Mucosa of rectum (tissue), 2 donors: ENCODE measurements at regions not wholly inside any gene's neighbourhood (a gene's known extent, or its start where the extent isn't known, plus 50 kb on each side); places are given as distances from the start of the nearest gene placed in this dataset.

Experiments used
- H3K27ac ChIP-seq, 2 donors: one replicate each; pipeline ENCODE4 v1.7.0; 2013; ENCODE audit warnings: inconsistent platforms in 2 of 2, low read depth in 2 of 2, low read length in 2 of 2
- H3K27me3 ChIP-seq, 2 donors: one replicate each; pipeline ENCODE4 v1.7.0; 2013; ENCODE audit warnings: low read length in 2 of 2; ENCODE audit not compliant: control insufficient read depth in 2 of 2, insufficient read depth in 2 of 2
- H3K36me3 ChIP-seq, 2 donors: one replicate each; pipeline ENCODE4 v1.7.0; 2013; ENCODE audit warnings: low read length in 2 of 2; ENCODE audit not compliant: control insufficient read depth in 2 of 2, insufficient read depth in 2 of 2
- H3K4me1 ChIP-seq, 2 donors: one replicate each; pipeline ENCODE4 v1.7.0; 2013; ENCODE audit warnings: low read length in 2 of 2, mild to moderate bottlenecking in 1 of 2; ENCODE audit not compliant: control insufficient read depth in 2 of 2, insufficient read depth in 2 of 2
- H3K4me3 ChIP-seq, 2 donors: one replicate each; pipeline ENCODE4 v1.7.0; 2013; ENCODE audit warnings: low read length in 2 of 2
- H3K9ac ChIP-seq, 2 donors: one replicate each; pipeline ENCODE4 v1.7.0; 2013; ENCODE audit warnings: low read length in 2 of 2, low read depth in 1 of 2, mild to moderate bottlenecking in 1 of 2
- H3K9me3 ChIP-seq, 2 donors: one replicate each; pipeline ENCODE4 v1.7.0; 2013; ENCODE audit warnings: low read length in 2 of 2; ENCODE audit not compliant: control insufficient read depth in 2 of 2
- donor health status: healthy.
- donor health status: Normal muscosa, but diverticular disease.

- Histone ChIP-seq H3K9ac (no peak overlapping the region), H3K4me3 (no peak overlapping the region), H3K27ac (no peak overlapping the region), H3K9me3 (no peaks in the 10 kb centered on the region), H3K36me3 (no peaks in the 10 kb centered on the region), H3K27me3 (no peaks in the 10 kb centered on the region), H3K4me1 (no peaks in the 10 kb centered on the region)
Measured at GRCh38 chr1:5598824-5599395, 393.3 kb downstream of the NPHP4 start.

GRCh38 chr1:5597991-5598823 is 394.0 kb downstream of the NPHP4 start:
- no peaks in the 10 kb centered on the region for H3K9me3 ChIP-seq
- no peak overlapping the region for H3K9ac ChIP-seq
- no peaks in the 10 kb centered on the region for H3K27me3 ChIP-seq
- H3K36me3 ChIP-seq = no peaks in the 10 kb centered on the region
- no peak overlapping the region for H3K4me3 ChIP-seq
- H3K27ac ChIP-seq = no peak overlapping the region
- H3K4me1 ChIP-seq = no peaks in the 10 kb centered on the region

GRCh38 chr1:5597171-5597850 is 394.9 kb downstream of the NPHP4 start:
- Histone ChIP-seq H3K4me3 (no peak overlapping the region), H3K27me3 (no peaks in the 10 kb centered on the region), H3K9ac (no peak overlapping the region), H3K27ac (no peak overlapping the region), H3K4me1 (no peaks in the 10 kb centered on the region), H3K36me3 (no peaks in the 10 kb centered on the region), H3K9me3 (no peaks in the 10 kb centered on the region)

GRCh38 chr1:5596651-5597050 is 395.6 kb downstream of the NPHP4 start:
- Histone ChIP-seq H3K9ac (no peak overlapping the region), H3K9me3 (no peaks in the 10 kb centered on the region), H3K27ac (no peak overlapping the region), H3K27me3 (no peaks in the 10 kb centered on the region), H3K4me1 (no peaks in the 10 kb centered on the region), H3K4me3 (no peak overlapping the region), H3K36me3 (no peaks in the 10 kb centered on the region)

- Histone ChIP-seq H3K9ac (no peak overlapping the region), H3K36me3 (no peaks in the 10 kb centered on the region), H3K4me1 (no peaks in the 10 kb centered on the region), H3K4me3 (no peak overlapping the region), H3K27me3 (no peaks in the 10 kb centered on the region), H3K9me3 (peaks cover 0 to 3% of the 10 kb centered on the region in 2 donors), H3K27ac (no peak overlapping the region)
Measured at GRCh38 chr1:5595531-5596170, 396.6 kb downstream of the NPHP4 start.

- Histone ChIP-seq H3K9ac (no peak overlapping the region), H3K4me3 (no peak overlapping the region)
Measured at GRCh38 chr1:5594056-5594956, 397.9 kb downstream of the NPHP4 start.

GRCh38 chr1:5590717-5591116 is 401.5 kb downstream of the NPHP4 start:
- no peak overlapping the region for H3K4me3 ChIP-seq
- no peak overlapping the region for H3K9ac ChIP-seq
- H3K36me3 ChIP-seq = no peaks in the 10 kb centered on the region
- H3K4me1 ChIP-seq = no peaks in the 10 kb centered on the region
- no peak overlapping the region for H3K27ac ChIP-seq
- H3K27me3 ChIP-seq = no peaks in the 10 kb centered on the region
- peaks cover 0 to 3% of the 10 kb centered on the region in 2 donors for H3K9me3 ChIP-seq

More at GRCh38 chr1:5594056-5594956, 397.9 kb downstream of the NPHP4 start:
- Histone ChIP-seq H3K27me3 (no peaks in the 10 kb centered on the region), H3K36me3 (no peaks in the 10 kb centered on the region), H3K4me1 (no peaks in the 10 kb centered on the region), H3K27ac (no peak overlapping the region), H3K9me3 (peaks cover 0 to 3% of the 10 kb centered on the region in 2 donors)

- H3K27me3 ChIP-seq = peaks cover 0 to 1% of the 10 kb centered on the region in 2 donors
Measured at GRCh38 chr1:5586629-5587028, 405.6 kb downstream of the NPHP4 start.

GRCh38 chr1:5585256-5585655 is 407.0 kb downstream of the NPHP4 start:
- Histone ChIP-seq H3K9ac (no peak overlapping the region), H3K4me1 (no peaks in the 10 kb centered on the region), H3K4me3 (no peak overlapping the region)

More at GRCh38 chr1:5586629-5587028, 405.6 kb downstream of the NPHP4 start:
- no peak overlapping the region for H3K4me3 ChIP-seq
- no peak overlapping the region for H3K9ac ChIP-seq
- peaks cover 0 to 3% of the 10 kb centered on the region in 2 donors for H3K9me3 ChIP-seq
- H3K4me1 ChIP-seq = no peaks in the 10 kb centered on the region
- no peaks in the 10 kb centered on the region for H3K36me3 ChIP-seq
- H3K27ac ChIP-seq = no peak overlapping the region

More at GRCh38 chr1:5585256-5585655, 407.0 kb downstream of the NPHP4 start:
- H3K27me3 ChIP-seq = peaks cover 0 to 1% of the 10 kb centered on the region in 2 donors
- H3K27ac ChIP-seq = no peak overlapping the region
- H3K9me3 ChIP-seq = no peaks in the 10 kb centered on the region
- H3K36me3 ChIP-seq = no peaks in the 10 kb centered on the region
